PC-9 (cell line): ENCODE measurements at regions not wholly inside any gene's neighbourhood (a gene's known extent, or its start where the extent isn't known, plus 50 kb on each side); places are given as distances from the start of the nearest gene placed in this dataset.

Source experiments
- BruUV-seq: library from RNA; stranded (reverse); fragments of 400-500 nt; replicated peaks from 2 replicates; lab custom pipeline; 2021; lab: Mats Ljungman, UMichigan
- CTCF ChIA-PET: fragments of 300-600 bp; sonication (Branson Sonifier 250); formaldehyde crosslinking; loops from one replicate; lab custom pipeline; 2022; ENCODE audit warnings: antibody characterized with exemption; lab: Charles Lee
- POLR2A ChIA-PET: fragments of 300-600 bp; sonication (Branson Sonifier 250); formaldehyde crosslinking; loops from one replicate; lab custom pipeline; 2022; ENCODE audit warnings: antibody characterized with exemption; ENCODE audit not compliant: unreplicated experiment; lab: Charles Lee
- DNase-seq, 2 experiments: peaks; one replicate each; pipeline versions ENCODE4 v3.0.0 to v3.0.0-alpha.2; 2015 to 2022; ENCODE audit warnings: mixed read lengths in 1 of 2
- H2AFZ ChIP-seq: fragments of 200-600 bp; sonication (generic); 2 replicates; pipeline ENCODE4 v1.8.1; 2017; ENCODE audit warnings: antibody characterized with exemption
- H3F3A ChIP-seq: fragments of 200-600 bp; sonication (generic); 2 replicates; pipeline ENCODE4 v1.8.1; 2017; ENCODE audit warnings: antibody characterized with exemption, mild to moderate bottlenecking, low read depth; ENCODE audit not compliant: insufficient read depth
- H3K27ac ChIP-seq: fragments of 200-600 bp; sonication (generic); 2 replicates; pipeline ENCODE4 v1.6.1; 2016; ENCODE audit warnings: mixed run types
- H3K27me3 ChIP-seq: fragments of 200-600 bp; sonication (generic); 2 replicates; pipeline ENCODE4 v1.6.1; 2016; ENCODE audit warnings: low read depth, mixed run types; ENCODE audit not compliant: insufficient read depth
- H3K36me3 ChIP-seq: fragments of 200-600 bp; sonication (generic); 2 replicates; pipeline ENCODE4 v1.6.1; 2016; ENCODE audit warnings: low read depth, mixed run types
- H3K4me1 ChIP-seq: fragments of 200-600 bp; sonication (generic); replicated peaks from 2 replicates; pipeline ENCODE4 v1.6.1; 2016; ENCODE audit warnings: mixed run types; ENCODE audit not compliant: insufficient read depth
- H3K4me2 ChIP-seq: fragments of 200-600 bp; sonication (generic); 2 replicates; pipeline ENCODE4 v1.6.1; 2017; ENCODE audit warnings: mixed run types
- H3K4me3 ChIP-seq: fragments of 200-600 bp; sonication (generic); 2 replicates; pipeline ENCODE4 v1.6.1; 2016; ENCODE audit warnings: mixed run types
- H3K79me2 ChIP-seq: fragments of 200-600 bp; sonication (generic); 2 replicates; pipeline ENCODE4 v1.6.1; 2017; ENCODE audit warnings: low read depth, mixed run types
- H3K9me2 ChIP-seq: fragments of 200-600 bp; sonication (generic); 2 replicates; pipeline ENCODE4 v1.8.1; 2017; ENCODE audit warnings: mild to moderate bottlenecking; ENCODE audit not compliant: insufficient read depth
- H3K9me3 ChIP-seq: fragments of 200-600 bp; sonication (generic); 2 replicates; pipeline ENCODE4 v1.8.1; 2016; ENCODE audit warnings: low read depth; ENCODE audit not compliant: insufficient read depth
- H4K20me1 ChIP-seq: fragments of 200-600 bp; sonication (generic); 2 replicates; pipeline ENCODE4 v1.8.1; 2017; ENCODE audit not compliant: insufficient read depth
- EZH2 ChIP-seq: fragments of 200-600 bp; sonication (generic); IDR thresholded peaks from 2 replicates; pipeline ENCODE4 v1.8.0; 2017; ENCODE audit warnings: antibody characterized with exemption, low read depth
- intact Hi-C: fragments of 100-400 bp; cut with micrococcal nuclease; formaldehyde crosslinking; loops from one replicate; pipeline ENCODE4 v1.10.0; 2022; ENCODE audit not compliant: unreplicated experiment
- TF ChIP-seq, protein P1 (sequence below): fragments of 200-600 bp; sonication (generic); conservative IDR thresholded peaks from 2 replicates; pipeline ENCODE4 v1.6.1; 2017; ENCODE audit warnings: mixed run types, antibody characterized with exemption, mild to moderate bottlenecking, moderate library complexity

GRCh38 chr5:126046846-126047571 lies 376.2 kb upstream of the GRAMD2B start:
- no peak for DNase-seq
- H3K4me2 ChIP-seq: no peak overlapping the region
- H3K4me1 ChIP-seq: no peaks in the 10 kb centered on the region
- no peaks in the 10 kb centered on the region for H3K9me2 ChIP-seq
- no peaks in the 10 kb centered on the region for H3F3A ChIP-seq
- H3K36me3 ChIP-seq: no peaks in the 10 kb centered on the region
- H3K4me3 ChIP-seq: no peak overlapping the region
- H3K27me3 ChIP-seq: no peaks in the 10 kb centered on the region
- POLR2A ChIA-PET: no interaction called here
- H3K27ac ChIP-seq: no peak overlapping the region
- no peaks in the 10 kb centered on the region for H3K79me2 ChIP-seq
- intact Hi-C loops: no loop called here
- no TSS peak for BruUV-seq
- no peak overlapping the region for H2AFZ ChIP-seq
- no peaks in the 10 kb centered on the region for H3K9me3 ChIP-seq
- CTCF ChIA-PET: no interaction called here
- H4K20me1 ChIP-seq: no peaks in the 10 kb centered on the region
- TF ChIP-seq, protein P1, sequence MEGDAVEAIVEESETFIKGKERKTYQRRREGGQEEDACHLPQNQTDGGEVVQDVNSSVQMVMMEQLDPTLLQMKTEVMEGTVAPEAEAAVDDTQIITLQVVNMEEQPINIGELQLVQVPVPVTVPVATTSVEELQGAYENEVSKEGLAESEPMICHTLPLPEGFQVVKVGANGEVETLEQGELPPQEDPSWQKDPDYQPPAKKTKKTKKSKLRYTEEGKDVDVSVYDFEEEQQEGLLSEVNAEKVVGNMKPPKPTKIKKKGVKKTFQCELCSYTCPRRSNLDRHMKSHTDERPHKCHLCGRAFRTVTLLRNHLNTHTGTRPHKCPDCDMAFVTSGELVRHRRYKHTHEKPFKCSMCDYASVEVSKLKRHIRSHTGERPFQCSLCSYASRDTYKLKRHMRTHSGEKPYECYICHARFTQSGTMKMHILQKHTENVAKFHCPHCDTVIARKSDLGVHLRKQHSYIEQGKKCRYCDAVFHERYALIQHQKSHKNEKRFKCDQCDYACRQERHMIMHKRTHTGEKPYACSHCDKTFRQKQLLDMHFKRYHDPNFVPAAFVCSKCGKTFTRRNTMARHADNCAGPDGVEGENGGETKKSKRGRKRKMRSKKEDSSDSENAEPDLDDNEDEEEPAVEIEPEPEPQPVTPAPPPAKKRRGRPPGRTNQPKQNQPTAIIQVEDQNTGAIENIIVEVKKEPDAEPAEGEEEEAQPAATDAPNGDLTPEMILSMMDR: no peak
- TF ChIP-seq EZH2: no peak

DNA sequence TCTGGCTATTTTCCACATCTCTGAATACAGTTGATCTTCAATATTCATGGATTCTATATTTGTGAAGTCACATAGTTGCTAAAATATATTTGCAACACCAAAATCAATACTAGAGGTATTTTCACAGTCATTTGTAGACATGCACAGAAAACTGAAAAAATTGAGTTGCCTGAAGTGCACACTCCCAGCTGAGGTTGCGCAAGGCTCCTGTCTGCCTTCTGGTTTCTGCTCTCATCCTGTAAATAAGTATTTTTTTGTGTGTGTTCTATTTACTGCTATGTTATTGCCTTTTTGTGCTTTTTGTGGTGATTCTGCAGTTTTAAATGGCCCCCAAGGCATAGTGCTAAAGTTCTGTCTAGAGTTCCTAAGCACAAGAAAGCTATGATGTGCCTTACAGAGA lies 371.1 kb upstream of the GRAMD2B start:
- H3K4me3 ChIP-seq: no peak overlapping the region
- DNase-seq: no peak
- intact Hi-C loops: no loop called here

GRCh38 chr5:126052791-126053190 lies 370.4 kb upstream of the GRAMD2B start:
- no peaks in the 10 kb centered on the region for H3F3A ChIP-seq
- ChIA-PET POLR2A (no interaction called here), CTCF (no interaction called here)
- no peaks in the 10 kb centered on the region for H3K9me2 ChIP-seq
- H3K79me2 ChIP-seq: no peaks in the 10 kb centered on the region
- H3K4me3 ChIP-seq: no peak overlapping the region
- TF ChIP-seq EZH2: no peak
- TF ChIP-seq, protein P1: no peak
- no peaks in the 10 kb centered on the region for H3K9me3 ChIP-seq
- H3K4me2 ChIP-seq: no peak overlapping the region
- no peak overlapping the region for H3K27ac ChIP-seq
- H3K36me3 ChIP-seq: no peaks in the 10 kb centered on the region
- BruUV-seq: no TSS peak
- H3K27me3 ChIP-seq: no peaks in the 10 kb centered on the region
- H4K20me1 ChIP-seq: no peaks in the 10 kb centered on the region
- H2AFZ ChIP-seq: no peak overlapping the region
- H3K4me1 ChIP-seq: no peaks in the 10 kb centered on the region
- intact Hi-C loops: no loop called here
- no peak for DNase-seq

More for the DNA sequence above, 371.1 kb upstream of the GRAMD2B start:
- POLR2A ChIA-PET: no interaction called here
- Histone ChIP-seq H3K27me3 (no peaks in the 10 kb centered on the region), H3K36me3 (no peaks in the 10 kb centered on the region), H3K9me2 (no peaks in the 10 kb centered on the region), H2AFZ (no peak overlapping the region), H4K20me1 (no peaks in the 10 kb centered on the region), H3F3A (no peaks in the 10 kb centered on the region), H3K9me3 (no peaks in the 10 kb centered on the region), H3K4me1 (no peaks in the 10 kb centered on the region), H3K27ac (no peak overlapping the region), H3K79me2 (no peaks in the 10 kb centered on the region), H3K4me2 (no peak overlapping the region)
- TF ChIP-seq EZH2: no peak
- TF ChIP-seq, protein P1: no peak
- CTCF ChIA-PET: no interaction called here
- no TSS peak for BruUV-seq
